ENCODE measurements at regions not wholly inside any gene's neighbourhood (a gene's known extent, or its start where the extent isn't known, plus 50 kb on each side); places are given as distances from the start of the nearest gene placed in this dataset.

DNA sequence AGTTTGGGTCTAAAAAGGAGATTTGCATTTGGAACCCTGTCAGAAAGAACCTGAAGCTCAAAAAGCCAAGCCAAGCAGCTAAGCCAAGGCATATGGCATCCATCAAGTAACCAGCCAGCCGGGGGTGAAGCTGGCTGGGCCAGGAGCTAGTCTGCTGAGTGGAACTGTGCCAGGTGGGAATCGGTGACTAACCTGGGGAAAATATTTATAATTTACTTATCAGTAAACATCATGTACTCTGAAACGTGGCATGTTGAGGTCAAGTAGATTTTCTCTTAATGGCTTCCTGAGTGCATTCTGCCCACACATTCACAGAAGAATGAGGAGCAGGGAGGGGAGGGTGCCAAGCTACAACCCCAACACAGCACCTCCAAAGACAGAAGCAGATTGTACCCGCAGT is 70.5 kb upstream of the SESN3 start (continued):
- TF ChIP-seq CHD7 (IDR thresholded peaks at IDR 0.05; ENCODE audit: insufficient replicate concordance, low read length) (no peak), ATF3 (IDR thresholded peaks at IDR 0.05; ENCODE audit: insufficient read depth, low read depth, low read length) (no peak), SIN3A (conservative IDR thresholded peaks at IDR 0.05 in 1 of 2, IDR thresholded peaks at IDR 0.05 in 1 of 2; ENCODE audit: low read depth in 1 of 2, low read length in 2 of 2) (no peak), EGR1 (IDR thresholded peaks at IDR 0.05; ENCODE audit: borderline replicate concordance, low read depth, low read length) (no peak)
